AG09309 (cell line): ENCODE measurements at regions not wholly inside any gene's neighbourhood (a gene's known extent, or its start where the extent isn't known, plus 50 kb on each side); places are given as distances from the start of the nearest gene placed in this dataset.
"Not testable (repeated sequence)": the region's sequence is repeated elsewhere in the genome, so short reads cannot be mapped to it uniquely, and the experiment has no call there.

ENCODE experiments used
- DNase-seq: peaks from one replicate; pipeline ENCODE4 v3.0.0-alpha.2; 2010; ENCODE audit warnings: low read depth
- H3K4me3 ChIP-seq: 2 replicates; pipeline ENCODE4 v1.5.1; 2011; ENCODE audit warnings: mild to moderate bottlenecking, low read depth, low read length, moderate library complexity; ENCODE audit not compliant: control insufficient read depth
- TF ChIP-seq, protein P1 (sequence below): IDR thresholded peaks from 2 replicates; pipeline ENCODE4 v1.5.1; 2011; ENCODE audit warnings: mild to moderate bottlenecking, low read depth, low read length, inconsistent platforms; ENCODE audit not compliant: insufficient read depth, control insufficient read depth; ENCODE audit errors: missing control alignments

DNA sequence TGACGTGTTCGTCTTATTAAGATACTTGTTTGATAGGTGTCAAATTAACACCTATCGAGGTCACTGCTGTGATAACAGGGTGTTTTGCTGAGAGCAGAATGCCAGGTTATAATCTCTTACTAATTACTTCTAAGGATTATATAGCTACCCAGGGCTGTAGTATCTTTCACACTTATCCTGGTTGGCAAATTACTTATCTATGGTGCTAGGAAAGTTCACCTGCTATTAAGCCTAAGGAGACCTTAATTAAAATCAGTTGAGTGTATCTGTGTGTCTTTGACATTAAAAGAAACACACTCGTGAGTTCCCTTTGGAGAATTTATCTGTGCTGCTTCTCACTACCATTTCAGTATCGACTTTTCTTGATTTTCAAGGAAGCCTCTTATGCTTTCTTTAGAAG, 301.6 kb upstream of the SLC16A7 start:
- H3K4me3 ChIP-seq: no peak overlapping the region
- DNase-seq: no peak
- TF ChIP-seq, protein P1, sequence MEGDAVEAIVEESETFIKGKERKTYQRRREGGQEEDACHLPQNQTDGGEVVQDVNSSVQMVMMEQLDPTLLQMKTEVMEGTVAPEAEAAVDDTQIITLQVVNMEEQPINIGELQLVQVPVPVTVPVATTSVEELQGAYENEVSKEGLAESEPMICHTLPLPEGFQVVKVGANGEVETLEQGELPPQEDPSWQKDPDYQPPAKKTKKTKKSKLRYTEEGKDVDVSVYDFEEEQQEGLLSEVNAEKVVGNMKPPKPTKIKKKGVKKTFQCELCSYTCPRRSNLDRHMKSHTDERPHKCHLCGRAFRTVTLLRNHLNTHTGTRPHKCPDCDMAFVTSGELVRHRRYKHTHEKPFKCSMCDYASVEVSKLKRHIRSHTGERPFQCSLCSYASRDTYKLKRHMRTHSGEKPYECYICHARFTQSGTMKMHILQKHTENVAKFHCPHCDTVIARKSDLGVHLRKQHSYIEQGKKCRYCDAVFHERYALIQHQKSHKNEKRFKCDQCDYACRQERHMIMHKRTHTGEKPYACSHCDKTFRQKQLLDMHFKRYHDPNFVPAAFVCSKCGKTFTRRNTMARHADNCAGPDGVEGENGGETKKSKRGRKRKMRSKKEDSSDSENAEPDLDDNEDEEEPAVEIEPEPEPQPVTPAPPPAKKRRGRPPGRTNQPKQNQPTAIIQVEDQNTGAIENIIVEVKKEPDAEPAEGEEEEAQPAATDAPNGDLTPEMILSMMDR: no peak

- TF ChIP-seq, protein P1: no peak
- H3K4me3 ChIP-seq: no peak overlapping the region
- DNase-seq: no peak
These were observed 312.8 kb upstream of the SLC16A7 start for GRCh38 chr12:59282999-59283398.

- DNase-seq, H3K4me3 ChIP-seq: not testable (repeated sequence)
These were observed 322.3 kb upstream of the SLC16A7 start for GRCh38 chr12:59273561-59273960.

DNA sequence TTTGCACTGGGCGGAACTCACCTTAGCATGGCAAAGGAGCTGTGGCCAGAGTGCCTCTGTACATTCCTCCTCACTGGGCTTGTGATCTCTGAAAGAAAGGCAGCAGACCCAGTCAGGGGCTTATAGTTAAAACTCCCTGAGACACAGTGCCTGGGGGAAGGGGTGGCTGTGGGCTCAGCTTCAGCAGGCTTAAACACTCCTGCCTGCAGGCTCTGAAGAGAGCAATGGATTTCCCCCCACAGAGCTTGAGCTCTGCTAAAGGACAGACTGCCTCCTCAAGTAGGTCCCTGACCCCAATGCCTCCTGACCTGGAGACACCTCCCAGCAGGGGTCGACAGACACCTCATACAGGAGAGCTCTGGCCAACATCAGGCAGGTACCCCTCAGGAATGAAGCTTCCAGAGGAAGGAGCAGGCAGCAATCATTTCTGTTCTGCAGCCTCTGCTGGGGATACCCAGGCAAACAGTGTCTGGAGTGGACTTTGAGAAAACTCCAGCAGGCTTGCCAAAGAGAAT, 327.5 kb upstream of the SLC16A7 start:
- H3K4me3 ChIP-seq: no peak overlapping the region
- DNase-seq: no peak
- TF ChIP-seq, protein P1: no peak

DNA sequence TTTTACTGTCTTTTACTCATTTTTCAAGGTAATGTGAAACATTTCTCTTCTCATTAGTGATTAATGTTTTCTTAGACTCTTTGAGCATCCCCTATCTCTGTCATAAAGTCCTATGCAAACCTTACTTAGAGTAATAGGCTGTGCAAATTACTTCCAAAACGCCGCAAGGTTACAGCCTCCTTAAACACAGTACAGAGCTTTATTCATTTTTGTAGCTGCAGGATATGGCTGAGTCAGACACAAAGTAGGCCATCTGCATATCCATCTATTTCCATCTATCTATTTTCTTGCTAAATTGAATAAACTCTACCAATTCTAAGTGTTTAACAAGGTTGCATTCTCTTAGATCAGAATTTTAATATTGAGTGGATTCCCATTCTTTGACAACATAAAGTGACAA, 335.6 kb upstream of the SLC16A7 start:
- H3K4me3 ChIP-seq: no peak overlapping the region
- TF ChIP-seq, protein P1: no peak
- DNase-seq: no peak

DNA sequence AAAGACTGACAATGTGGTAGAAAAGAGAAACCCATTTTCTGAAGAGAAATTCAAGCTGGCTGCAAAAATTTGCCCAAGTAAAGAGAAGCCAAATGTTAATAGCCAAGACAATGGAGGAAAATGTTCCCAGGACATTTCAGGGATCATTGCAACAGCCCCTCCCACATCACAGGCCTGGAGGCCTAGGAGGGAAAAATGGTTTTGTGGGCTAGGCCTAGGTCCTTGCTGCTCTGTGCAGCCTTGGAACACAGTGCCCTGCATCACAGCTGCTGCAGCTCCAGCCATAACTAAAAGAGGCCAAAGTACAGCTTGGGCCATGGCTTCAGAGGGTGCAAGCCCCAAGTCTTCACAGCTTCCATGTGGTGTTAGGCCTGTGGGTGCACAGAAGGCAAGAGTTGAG, 332.4 kb upstream of the LRIG3 start:
- H3K4me3 ChIP-seq: no peak overlapping the region
- TF ChIP-seq, protein P1: no peak
- no peak for DNase-seq

GRCh38 chr12:59250766-59251165, 330.5 kb upstream of the LRIG3 start:
- TF ChIP-seq, protein P1: no peak
- no peak overlapping the region for H3K4me3 ChIP-seq
- DNase-seq: no peak
